H1 (cell line): ENCODE measurements at regions not wholly inside any gene's neighbourhood (a gene's known extent, or its start where the extent isn't known, plus 50 kb on each side); places are given as distances from the start of the nearest gene placed in this dataset.

Experiments used
- CTCF ChIP-seq, 3 experiments: IDR thresholded peaks; 1 replicate in 2 of 3; 2 replicates in 1 of 3; pipeline versions ENCODE4 v1.5.1 to v1.6.1; 2011; ENCODE audit warnings: low read length in 3 of 3, mild to moderate bottlenecking in 3 of 3, inconsistent platforms in 2 of 3, low read depth in 1 of 3, moderate library complexity in 1 of 3; ENCODE audit not compliant: insufficient read depth in 1 of 3; ENCODE audit errors: control extremely low read depth in 1 of 3
- EP300 ChIP-seq, 2 experiments: IDR thresholded peaks; 1 replicate in 1 of 2; 2 replicates in 1 of 2; pipeline ENCODE4 v1.6.1; 2011 to 2012; ENCODE audit warnings: low read depth in 2 of 2, low read length in 2 of 2, mild to moderate bottlenecking in 2 of 2, borderline replicate concordance in 1 of 2, inconsistent platforms in 1 of 2, moderate library complexity in 1 of 2
- PHF8 ChIP-seq: fragments of 200-600 bp; sonication (generic); conservative IDR thresholded peaks from 2 replicates; pipeline ENCODE4 v1.7.1; 2012; ENCODE audit warnings: low read depth, mild to moderate bottlenecking, inconsistent platforms, low read length, moderate library complexity
- POLR2A ChIP-seq, 2 experiments: IDR thresholded peaks; 1 replicate in 1 of 2; 2 replicates in 1 of 2; pipeline ENCODE4 v1.6.1; 2011; ENCODE audit warnings: low read depth in 2 of 2, low read length in 2 of 2, mild to moderate bottlenecking in 2 of 2; ENCODE audit errors: control extremely low read depth in 1 of 2
- YY1 ChIP-seq: IDR thresholded peaks from 2 replicates; pipeline ENCODE4 v1.6.1; 2011; ENCODE audit warnings: low read depth, mild to moderate bottlenecking, low read length
- ZNF274 ChIP-seq: IDR thresholded peaks from 2 replicates; pipeline ENCODE4 v1.7.0; 2012; ENCODE audit warnings: low read length, borderline replicate concordance; ENCODE audit errors: extremely low read depth

- TF ChIP-seq EP300 (IDR thresholded peaks at IDR 0.05; ENCODE audit: borderline replicate concordance in 1 of 2, low read depth in 2 of 2, low read length in 2 of 2) (no peak), POLR2A (IDR thresholded peaks at IDR 0.05; ENCODE audit: control extremely low read depth in 1 of 2, low read depth in 2 of 2, low read length in 2 of 2) (no peak), ZNF274 (no peak), YY1 (no peak), CTCF (IDR thresholded peaks at IDR 0.05; ENCODE audit: control extremely low read depth in 1 of 3, insufficient read depth in 1 of 3, low read depth in 1 of 3, low read length in 3 of 3) (no peak), PHF8 (no peak)
Measured at GRCh38 chr12:86660488-86661147, 404.4 kb upstream of the MGAT4C start.
